Rectal smooth muscle tissue (tissue), 1 donor: ENCODE measurements at regions not wholly inside any gene's neighbourhood (a gene's known extent, or its start where the extent isn't known, plus 50 kb on each side); places are given as distances from the start of the nearest gene placed in this dataset.
"Not testable (repeated sequence)": the region's sequence is repeated elsewhere in the genome, so short reads cannot be mapped to it uniquely, and the experiment has no call there.

Experiments
- H3K27ac ChIP-seq: one replicate; pipeline ENCODE4 v1.7.0; 2013; ENCODE audit warnings: low read depth, low read length, inconsistent platforms
- H3K27me3 ChIP-seq: one replicate; pipeline ENCODE4 v1.7.0; 2013; ENCODE audit warnings: low read length; ENCODE audit not compliant: control insufficient read depth, insufficient read depth
- H3K36me3 ChIP-seq: one replicate; pipeline ENCODE4 v1.7.0; 2013; ENCODE audit warnings: low read length; ENCODE audit not compliant: control insufficient read depth, insufficient read depth
- H3K4me1 ChIP-seq: one replicate; pipeline ENCODE4 v1.7.0; 2013; ENCODE audit warnings: low read length; ENCODE audit not compliant: control insufficient read depth, insufficient read depth
- H3K4me3 ChIP-seq: one replicate; pipeline ENCODE4 v1.7.0; 2013; ENCODE audit warnings: low read length
- H3K9ac ChIP-seq: one replicate; pipeline ENCODE4 v1.7.0; 2013; ENCODE audit warnings: low read length

DNA sequence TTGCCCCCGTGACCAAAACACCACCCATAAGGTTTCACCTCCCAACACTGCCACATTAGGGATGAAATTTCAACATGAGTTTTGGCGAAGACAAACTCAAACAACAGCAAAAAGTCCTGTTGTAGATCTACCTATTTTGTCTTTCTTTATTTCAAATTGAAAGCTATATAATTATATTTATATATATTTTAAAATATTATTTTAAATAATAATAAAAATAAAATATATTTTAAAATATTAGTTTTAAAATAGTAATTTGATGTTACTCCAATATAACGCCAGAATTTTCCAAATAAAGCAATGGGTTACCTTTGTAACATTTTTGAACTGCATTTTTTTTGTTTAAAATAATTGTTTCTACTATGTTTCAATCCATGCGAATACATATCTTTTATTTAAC is 263.5 kb upstream of the USP25 start:
- Histone ChIP-seq H3K27me3 (no peaks in the 10 kb centered on the region), H3K9ac (no peak overlapping the region), H3K4me3 (no peak overlapping the region), H3K4me1 (no peaks in the 10 kb centered on the region), H3K27ac (no peak overlapping the region), H3K36me3 (no peaks in the 10 kb centered on the region)

DNA sequence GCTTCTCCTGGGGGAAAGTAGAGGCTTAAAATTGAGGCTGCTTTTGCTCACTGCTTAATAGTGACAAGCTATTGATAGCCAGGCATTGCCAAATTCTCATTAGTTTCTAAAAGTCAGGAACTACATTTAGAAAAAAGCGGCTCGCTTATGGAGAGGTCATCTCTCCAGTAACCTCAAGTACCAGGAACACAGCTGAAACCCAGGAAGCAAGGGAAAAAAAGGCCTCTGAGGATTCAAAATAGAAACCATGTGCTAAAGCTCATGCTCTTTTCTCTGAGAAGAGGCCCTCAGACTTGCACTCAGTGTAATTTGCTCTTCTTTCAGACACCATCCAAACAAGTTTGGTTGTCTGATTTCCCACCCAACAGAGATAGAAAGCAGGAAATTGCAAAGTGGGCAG is 261.4 kb upstream of the USP25 start:
- Histone ChIP-seq H3K4me1 (no peaks in the 10 kb centered on the region), H3K27ac (no peak overlapping the region), H3K4me3 (no peak overlapping the region), H3K9ac (no peak overlapping the region), H3K27me3 (no peaks in the 10 kb centered on the region), H3K36me3 (no peaks in the 10 kb centered on the region)

DNA sequence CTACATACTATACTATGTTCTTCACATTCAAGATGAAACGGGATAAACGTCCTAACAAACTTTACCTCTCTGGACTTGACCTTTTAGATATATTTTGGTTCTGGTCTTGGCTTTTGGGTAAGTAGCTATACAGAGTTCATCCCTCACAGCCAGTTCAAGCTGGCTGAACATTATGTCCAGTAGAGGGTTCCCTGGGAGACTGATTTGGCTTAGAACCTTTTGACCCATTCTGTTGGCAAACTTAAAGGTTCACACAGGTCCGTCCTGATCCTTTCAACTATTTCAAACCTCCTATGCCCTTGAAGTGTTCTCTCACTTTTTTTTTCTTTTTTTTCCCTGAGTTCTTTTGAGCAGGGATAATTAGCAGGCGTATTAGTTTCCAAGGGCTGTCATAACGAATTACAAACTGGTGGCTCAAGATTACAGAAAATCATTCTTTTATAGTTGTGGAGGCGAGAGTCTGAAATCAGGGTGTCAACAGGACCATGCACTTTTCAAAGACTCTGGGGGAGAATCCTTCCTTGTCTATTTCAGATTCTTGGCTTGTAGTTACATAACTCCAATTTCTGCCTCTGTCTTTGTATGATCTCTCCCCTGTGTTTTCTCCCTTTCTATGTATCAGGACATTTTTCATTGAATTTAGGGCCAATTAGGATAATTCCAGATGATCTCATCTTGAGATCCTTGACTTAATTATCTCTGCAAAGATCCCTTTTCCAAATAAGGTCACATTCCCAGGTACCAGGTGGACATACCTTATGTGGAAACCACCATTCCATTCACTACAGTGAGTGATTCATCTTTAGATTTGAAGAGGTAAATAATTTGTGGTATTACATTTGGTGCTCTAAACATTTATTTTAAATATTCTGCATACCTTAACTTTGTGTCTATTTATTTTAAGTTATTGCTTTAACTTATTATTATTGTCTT is 257.4 kb upstream of the USP25 start:
- no peaks in the 10 kb centered on the region for H3K36me3 ChIP-seq
- no peak overlapping the region for H3K27ac ChIP-seq
- no peaks in the 10 kb centered on the region for H3K4me1 ChIP-seq
- no peak overlapping the region for H3K4me3 ChIP-seq
- no peaks in the 10 kb centered on the region for H3K27me3 ChIP-seq
- H3K9ac ChIP-seq, result no peak overlapping the region

DNA sequence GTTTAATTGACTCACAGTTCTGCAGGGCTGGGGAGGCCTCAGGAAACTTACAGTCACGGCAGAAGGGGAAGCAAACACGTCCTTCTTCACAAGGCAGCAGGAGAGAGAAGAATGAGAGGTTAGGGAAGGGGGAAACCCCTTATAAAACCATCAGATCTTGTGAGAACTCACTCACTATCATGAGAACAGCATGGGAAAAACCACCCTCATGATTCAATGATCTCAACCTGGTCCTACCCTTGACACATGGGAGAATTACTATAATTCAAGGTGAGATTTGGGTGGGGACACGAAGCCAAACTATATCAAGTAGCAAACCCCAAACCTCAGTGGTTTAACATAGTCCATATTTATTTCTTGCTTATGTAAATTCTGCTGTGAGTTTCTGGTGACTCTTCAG is 252.0 kb upstream of the USP25 start:
- H3K4me1 ChIP-seq, H3K36me3 ChIP-seq, H3K27me3 ChIP-seq, H3K9ac ChIP-seq, H3K27ac ChIP-seq, H3K4me3 ChIP-seq: not testable (repeated sequence)

DNA sequence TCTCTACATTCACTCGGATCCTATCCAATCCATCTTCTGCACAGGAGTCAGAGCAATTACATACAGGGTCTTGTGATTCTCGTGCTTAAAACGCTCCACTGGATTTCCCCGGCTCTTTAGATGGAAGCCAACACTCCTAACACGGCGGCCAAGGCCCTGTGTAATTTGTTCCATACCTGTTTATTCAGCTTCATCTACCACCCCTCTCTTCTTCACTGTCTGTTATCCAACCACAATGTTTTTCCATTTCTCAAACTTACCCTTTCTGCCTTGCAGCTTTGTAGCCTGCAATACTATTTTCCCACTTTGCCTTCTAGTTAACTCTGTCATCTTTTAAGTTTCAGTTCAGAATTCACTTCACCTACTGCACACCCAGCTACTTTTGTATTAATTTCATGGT is 249.6 kb upstream of the USP25 start:
- peaks cover 3% of the 10 kb centered on the region for H3K4me1 ChIP-seq
- no peaks in the 10 kb centered on the region for H3K36me3 ChIP-seq
- no peak overlapping the region for H3K9ac ChIP-seq
- H3K4me3 ChIP-seq, result no peak overlapping the region
- no peaks in the 10 kb centered on the region for H3K27me3 ChIP-seq
- no peak overlapping the region for H3K27ac ChIP-seq

DNA sequence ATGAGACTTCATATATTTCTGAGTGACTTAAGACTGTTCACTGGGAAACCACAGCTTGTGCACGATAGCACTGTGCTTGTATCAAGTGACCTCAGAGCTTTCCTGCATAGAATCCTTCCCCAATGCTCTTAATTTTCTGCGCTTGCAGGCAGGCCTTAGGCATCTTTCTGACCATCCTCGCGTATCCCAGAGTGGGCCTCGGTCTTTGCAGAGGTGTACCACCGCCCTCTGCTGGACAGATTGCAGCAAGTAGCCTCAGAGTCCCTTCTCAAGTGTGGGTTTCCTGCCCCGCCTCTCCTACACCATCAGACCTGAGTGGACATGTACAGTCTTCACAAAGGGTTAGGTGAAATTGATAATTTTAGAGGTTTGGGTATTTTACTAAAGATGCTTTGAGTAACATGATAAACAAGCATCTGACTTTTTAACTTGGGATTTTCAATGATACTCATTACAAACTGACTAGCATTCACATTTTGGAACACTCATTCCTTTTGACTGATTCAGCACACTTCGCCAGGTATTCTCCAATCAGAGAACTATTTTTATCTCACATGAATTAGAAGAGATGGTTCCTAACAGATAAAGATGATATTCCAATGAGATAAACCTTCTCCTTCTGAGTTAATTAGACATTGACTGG is 246.5 kb upstream of the USP25 start:
- H3K4me1 ChIP-seq, result peaks cover 3% of the 10 kb centered on the region
- H3K9ac ChIP-seq, result no peak overlapping the region
- H3K27me3 ChIP-seq, result no peaks in the 10 kb centered on the region
- no peaks in the 10 kb centered on the region for H3K36me3 ChIP-seq
- H3K27ac ChIP-seq, result no peak overlapping the region
- H3K4me3 ChIP-seq, result no peak overlapping the region

DNA sequence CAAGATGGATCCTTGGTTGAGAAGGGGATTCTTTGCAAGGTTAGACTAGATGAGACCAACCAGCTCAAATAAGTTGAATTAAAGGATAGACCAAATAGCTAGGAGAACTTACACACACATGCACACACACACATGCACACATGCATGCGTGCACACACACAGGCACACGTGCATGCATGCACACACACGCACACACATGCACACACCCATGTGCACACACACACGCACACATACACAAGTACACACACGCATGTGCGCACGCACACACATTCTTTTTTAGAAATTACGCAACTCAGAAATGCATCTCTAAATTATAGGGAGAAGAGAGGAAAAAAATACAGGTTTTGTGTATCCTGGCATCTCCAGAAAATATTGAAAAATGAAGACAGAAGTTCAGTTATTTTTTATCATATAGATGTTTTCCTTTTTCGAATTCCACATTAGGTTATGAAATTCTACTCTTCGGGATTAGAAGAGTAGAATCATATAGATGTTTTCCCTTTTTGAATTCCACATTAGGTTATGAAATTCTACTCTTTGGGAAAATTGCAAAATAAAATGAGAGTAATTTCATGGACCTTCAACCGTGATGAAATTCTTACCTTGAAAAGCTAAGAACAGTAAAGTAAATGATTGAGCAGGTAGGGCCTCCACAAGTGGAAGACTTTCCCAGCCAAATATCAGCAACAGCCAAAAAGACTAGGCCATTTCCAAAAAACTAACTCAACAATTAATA is 243.2 kb upstream of the USP25 start:
- no peak overlapping the region for H3K27ac ChIP-seq
- H3K4me1 ChIP-seq, result peaks cover 3% of the 10 kb centered on the region
- no peaks in the 10 kb centered on the region for H3K27me3 ChIP-seq
- H3K9ac ChIP-seq, result no peak overlapping the region
- no peaks in the 10 kb centered on the region for H3K36me3 ChIP-seq
- no peak overlapping the region for H3K4me3 ChIP-seq

DNA sequence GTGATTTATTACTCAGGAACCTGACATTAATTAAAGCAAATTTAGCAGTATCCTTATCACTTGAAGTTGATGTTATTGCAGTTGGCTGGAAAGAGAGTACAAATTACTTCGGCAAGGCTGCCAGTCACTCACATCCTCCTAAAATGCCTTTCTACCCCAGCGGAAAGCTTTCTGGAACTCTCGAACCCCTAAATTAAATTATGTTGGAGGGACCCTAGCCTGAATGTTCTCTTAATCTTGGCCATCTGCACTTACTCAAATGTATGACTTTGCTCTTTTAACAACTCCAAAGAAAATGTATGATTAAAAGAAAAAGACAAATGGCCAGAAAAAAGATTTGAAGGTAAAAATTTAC is 242.6 kb upstream of the USP25 start:
- H3K4me3 ChIP-seq, result no peak overlapping the region
- H3K27me3 ChIP-seq, result no peaks in the 10 kb centered on the region
- no peak overlapping the region for H3K27ac ChIP-seq
- peaks cover 3% of the 10 kb centered on the region for H3K4me1 ChIP-seq
- no peak overlapping the region for H3K9ac ChIP-seq
- H3K36me3 ChIP-seq, result no peaks in the 10 kb centered on the region

DNA sequence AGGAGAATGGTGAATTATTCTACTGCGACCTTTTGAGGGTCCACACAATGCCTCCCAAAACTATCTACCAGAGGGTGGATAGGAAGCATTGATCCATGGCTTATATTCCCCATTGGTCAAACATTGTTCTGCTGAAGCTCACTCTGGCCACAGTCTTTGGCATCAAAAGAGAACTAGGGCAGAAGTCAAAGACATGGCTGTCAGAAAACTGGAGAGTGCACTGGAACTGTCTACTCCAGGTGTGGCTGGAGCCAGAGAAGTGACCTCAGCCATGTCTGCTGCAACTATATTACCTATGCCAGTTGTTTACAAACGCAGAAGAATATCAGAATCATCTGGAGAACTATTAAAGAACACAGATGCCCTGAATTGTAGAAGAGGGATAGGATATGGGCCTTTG is 238.7 kb upstream of the USP25 start:
- Histone ChIP-seq H3K4me3 (no peak overlapping the region), H3K36me3 (no peaks in the 10 kb centered on the region), H3K27me3 (no peaks in the 10 kb centered on the region), H3K9ac (no peak overlapping the region), H3K27ac (no peak overlapping the region), H3K4me1 (no peaks in the 10 kb centered on the region)

DNA sequence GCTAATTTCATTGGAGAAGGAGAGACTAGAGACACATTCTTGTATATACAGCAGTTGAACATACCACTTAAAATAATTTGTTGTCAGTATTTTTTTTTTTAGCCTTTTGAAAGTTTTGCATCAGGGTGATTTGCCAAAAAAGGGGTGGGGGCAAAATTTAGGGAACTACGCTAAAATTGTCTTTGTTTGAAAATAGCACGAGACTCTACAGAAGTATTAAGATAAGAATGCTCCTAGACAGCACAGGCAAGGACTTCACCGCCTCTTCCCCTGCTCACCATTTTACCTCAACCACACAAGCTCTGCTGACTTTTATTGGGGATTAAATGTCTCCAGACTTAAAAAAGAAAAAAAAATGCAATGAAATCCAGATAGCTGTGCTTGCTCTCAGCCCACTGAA is 236.1 kb upstream of the USP25 start:
- H3K27ac ChIP-seq, result no peak overlapping the region

DNA sequence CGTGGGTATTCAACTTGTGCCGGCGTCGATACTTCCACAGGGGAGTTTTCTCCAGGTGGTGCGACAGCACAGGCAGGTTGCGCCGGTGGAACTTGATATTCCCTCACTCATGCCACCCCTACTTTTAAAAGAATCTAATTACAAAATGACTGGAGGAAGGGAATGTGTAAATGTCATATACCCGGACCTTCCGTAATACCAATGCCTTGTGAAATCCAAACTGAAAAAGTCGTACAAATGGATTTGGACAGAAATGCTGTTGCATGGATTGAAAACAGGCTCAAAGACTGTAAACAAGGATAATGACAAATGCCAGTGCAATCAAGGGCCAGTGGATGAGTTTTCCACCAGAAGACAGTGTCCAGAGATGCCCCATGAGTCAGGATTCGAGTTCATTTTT is 235.3 kb upstream of the USP25 start:
- no peaks in the 10 kb centered on the region for H3K27me3 ChIP-seq
- no peak overlapping the region for H3K9ac ChIP-seq
- H3K4me1 ChIP-seq, result no peaks in the 10 kb centered on the region
- H3K27ac ChIP-seq, result no peak overlapping the region
- H3K36me3 ChIP-seq, result no peaks in the 10 kb centered on the region
- no peak overlapping the region for H3K4me3 ChIP-seq

More for the DNA sequence above, 236.1 kb upstream of the USP25 start:
- no peaks in the 10 kb centered on the region for H3K4me1 ChIP-seq
- H3K36me3 ChIP-seq, result no peaks in the 10 kb centered on the region
- no peak overlapping the region for H3K4me3 ChIP-seq
- no peak overlapping the region for H3K9ac ChIP-seq
- H3K27me3 ChIP-seq, result no peaks in the 10 kb centered on the region

DNA sequence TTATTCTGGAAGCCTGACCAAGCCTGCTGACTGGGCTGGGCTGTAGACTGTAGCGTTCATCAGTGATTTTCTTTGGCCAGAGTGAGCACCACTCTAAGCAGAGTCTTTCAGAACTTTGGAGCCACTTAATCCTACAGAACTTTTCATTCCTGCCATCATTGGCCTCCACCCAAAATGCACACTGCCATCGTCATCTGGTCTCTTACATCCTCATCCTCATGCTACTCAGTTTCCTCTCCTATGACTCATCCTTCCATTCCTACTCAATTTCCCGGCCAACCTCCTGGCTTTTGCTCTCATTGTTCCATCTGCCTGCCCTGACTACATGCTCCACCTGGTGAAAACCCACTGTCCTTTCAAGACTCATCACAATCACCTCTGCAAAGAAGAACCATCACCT is 233.8 kb upstream of the USP25 start:
- no peaks in the 10 kb centered on the region for H3K36me3 ChIP-seq
- H3K4me3 ChIP-seq, result no peak overlapping the region
- no peak overlapping the region for H3K27ac ChIP-seq
- no peaks in the 10 kb centered on the region for H3K4me1 ChIP-seq
- H3K9ac ChIP-seq, result no peak overlapping the region
- H3K27me3 ChIP-seq, result no peaks in the 10 kb centered on the region
